DOHH2 (cell line): ENCODE measurements at regions not wholly inside any gene's neighbourhood (a gene's known extent, or its start where the extent isn't known, plus 50 kb on each side); places are given as distances from the start of the nearest gene placed in this dataset.

Source experiments
- H3F3A ChIP-seq: fragments of 200-600 bp; sonication (generic), shearing (Covaris generic); 2 replicates; pipeline ENCODE4 v1.6.0; 2016; ENCODE audit warnings: antibody characterized with exemption, mild to moderate bottlenecking; ENCODE audit not compliant: control insufficient read depth, insufficient read depth
- H3K27ac ChIP-seq: fragments of 200-600 bp; sonication (generic); 2 replicates; pipeline ENCODE4 v1.5.1; 2014; ENCODE audit warnings: low read depth, mild to moderate bottlenecking, low read length, moderate library complexity
- H3K27me3 ChIP-seq: fragments of 200-600 bp; sonication (generic); 2 replicates; pipeline ENCODE4 v1.6.1; 2014; ENCODE audit warnings: mild to moderate bottlenecking, low read length, mixed read lengths; ENCODE audit not compliant: control insufficient read depth
- H3K36me3 ChIP-seq: fragments of 200-600 bp; sonication (generic); 2 replicates; pipeline ENCODE4 v1.6.1; 2014; ENCODE audit warnings: mild to moderate bottlenecking, low read length, moderate library complexity, mixed read lengths; ENCODE audit not compliant: control insufficient read depth
- H3K4me1 ChIP-seq: fragments of 200-600 bp; sonication (generic); 2 replicates; pipeline ENCODE4 v1.6.1; 2014; ENCODE audit warnings: mild to moderate bottlenecking, low read length, mixed read lengths; ENCODE audit not compliant: control insufficient read depth
- H3K4me2 ChIP-seq: fragments of 200-600 bp; sonication (generic); 2 replicates; pipeline ENCODE4 v1.6.0; 2014; ENCODE audit warnings: mild to moderate bottlenecking, low read length, moderate library complexity
- H3K4me3 ChIP-seq: fragments of 200-600 bp; sonication (generic); 2 replicates; pipeline ENCODE4 v1.5.1; 2014; ENCODE audit warnings: mild to moderate bottlenecking, low read length, mixed read lengths
- H3K79me2 ChIP-seq: fragments of 200-600 bp; sonication (generic); 2 replicates; pipeline ENCODE4 v1.6.1; 2014; ENCODE audit warnings: mild to moderate bottlenecking, low read length, mixed read lengths; ENCODE audit not compliant: control insufficient read depth
- H3K9me2 ChIP-seq: fragments of 200-600 bp; sonication (generic); replicated peaks from 2 replicates; pipeline ENCODE4 v1.6.1; 2014; ENCODE audit warnings: mild to moderate bottlenecking, low read length, mixed read lengths; ENCODE audit not compliant: control insufficient read depth
- H3K9me3 ChIP-seq: fragments of 200-600 bp; sonication (generic); 2 replicates; pipeline ENCODE4 v1.6.1; 2014; ENCODE audit warnings: antibody characterized with exemption, low read length, mixed read lengths; ENCODE audit not compliant: control insufficient read depth, insufficient read depth
- H4K20me1 ChIP-seq: fragments of 200-600 bp; sonication (generic); 2 replicates; pipeline ENCODE4 v1.6.0; 2014; ENCODE audit warnings: low read depth, mild to moderate bottlenecking, antibody characterized with exemption, low read length, moderate library complexity; ENCODE audit not compliant: control insufficient read depth, insufficient read depth
- EZH2phosphoT487 ChIP-seq: fragments of 200-600 bp; sonication (generic); IDR thresholded peaks from 2 replicates; pipeline ENCODE4 v1.6.1; 2017; ENCODE audit warnings: borderline replicate concordance, mild to moderate bottlenecking, antibody characterized with exemption, low read length, moderate library complexity, mixed read lengths
- TF ChIP-seq, protein P1 (sequence below): fragments of 200-600 bp; sonication (generic); IDR thresholded peaks from one replicate; pipeline ENCODE4 v1.5.1; 2014; ENCODE audit warnings: antibody characterized with exemption, mild to moderate bottlenecking, low read depth, low read length; ENCODE audit not compliant: poor library complexity, severe bottlenecking

DNA sequence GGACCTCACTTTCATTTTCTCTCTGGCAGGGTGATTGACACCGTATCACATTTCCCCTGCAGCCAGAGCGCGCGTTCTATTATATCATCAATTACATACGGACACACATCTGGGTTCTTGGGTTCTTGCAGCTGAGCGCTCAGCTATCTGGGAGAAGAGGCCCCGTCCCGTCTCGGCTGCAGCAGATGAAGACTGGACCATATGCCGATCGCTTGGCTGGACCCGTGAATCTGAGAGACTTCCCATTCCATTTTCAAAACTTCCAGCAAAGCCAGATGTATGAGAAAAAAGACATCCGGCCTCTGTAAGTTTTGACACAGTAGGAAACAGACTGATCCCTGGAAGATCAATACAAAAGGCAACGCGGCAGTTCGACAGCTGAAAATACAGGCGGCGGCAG lies 99.8 kb downstream of the JCAD start:
- H3K9me3 ChIP-seq, result no peaks in the 10 kb centered on the region
- H3K4me1 ChIP-seq, result no peaks in the 10 kb centered on the region
- no peaks in the 10 kb centered on the region for H3K79me2 ChIP-seq
- H3K27ac ChIP-seq, result no peak overlapping the region
- H3K4me3 ChIP-seq, result no peak overlapping the region
- 0 out of 2 replicates have a peak, but pooled peaks cover 3% of the 10 kb centered on the region for H3K27me3 ChIP-seq
- no peak overlapping the region for H3K4me2 ChIP-seq
- no peaks in the 10 kb centered on the region for H3F3A ChIP-seq
- no peaks in the 10 kb centered on the region for H3K36me3 ChIP-seq
- no peaks in the 10 kb centered on the region for H4K20me1 ChIP-seq
- H3K9me2 ChIP-seq, result no peaks in the 10 kb centered on the region
- no peak for TF ChIP-seq EZH2phosphoT487
- TF ChIP-seq, protein P1, sequence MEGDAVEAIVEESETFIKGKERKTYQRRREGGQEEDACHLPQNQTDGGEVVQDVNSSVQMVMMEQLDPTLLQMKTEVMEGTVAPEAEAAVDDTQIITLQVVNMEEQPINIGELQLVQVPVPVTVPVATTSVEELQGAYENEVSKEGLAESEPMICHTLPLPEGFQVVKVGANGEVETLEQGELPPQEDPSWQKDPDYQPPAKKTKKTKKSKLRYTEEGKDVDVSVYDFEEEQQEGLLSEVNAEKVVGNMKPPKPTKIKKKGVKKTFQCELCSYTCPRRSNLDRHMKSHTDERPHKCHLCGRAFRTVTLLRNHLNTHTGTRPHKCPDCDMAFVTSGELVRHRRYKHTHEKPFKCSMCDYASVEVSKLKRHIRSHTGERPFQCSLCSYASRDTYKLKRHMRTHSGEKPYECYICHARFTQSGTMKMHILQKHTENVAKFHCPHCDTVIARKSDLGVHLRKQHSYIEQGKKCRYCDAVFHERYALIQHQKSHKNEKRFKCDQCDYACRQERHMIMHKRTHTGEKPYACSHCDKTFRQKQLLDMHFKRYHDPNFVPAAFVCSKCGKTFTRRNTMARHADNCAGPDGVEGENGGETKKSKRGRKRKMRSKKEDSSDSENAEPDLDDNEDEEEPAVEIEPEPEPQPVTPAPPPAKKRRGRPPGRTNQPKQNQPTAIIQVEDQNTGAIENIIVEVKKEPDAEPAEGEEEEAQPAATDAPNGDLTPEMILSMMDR, result no peak

DNA sequence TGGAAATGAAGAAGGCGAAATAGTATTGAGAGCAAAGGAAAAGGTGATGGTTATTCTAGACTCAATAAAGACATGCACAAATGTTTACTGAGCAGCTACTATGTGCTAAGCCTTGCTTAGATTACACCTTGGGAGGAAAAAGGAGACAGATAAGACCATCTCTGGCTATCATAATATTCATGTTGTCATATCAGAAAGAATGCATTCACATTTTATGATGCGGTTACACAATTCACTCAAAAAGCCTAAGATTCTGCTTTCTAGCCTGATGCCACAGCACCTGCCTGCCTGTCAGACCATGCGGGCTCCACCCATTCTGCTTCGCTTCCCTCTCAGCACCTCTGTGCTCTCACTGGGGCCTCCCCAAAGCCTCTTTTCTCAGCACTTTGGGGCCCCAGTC lies 100.9 kb downstream of the JCAD start:
- H3K4me3 ChIP-seq, result no peak overlapping the region
- no peaks in the 10 kb centered on the region for H3K9me2 ChIP-seq
- TF ChIP-seq, protein P1, result no peak
- TF ChIP-seq EZH2phosphoT487, result no peak
- no peaks in the 10 kb centered on the region for H3K79me2 ChIP-seq
- 0 out of 2 replicates have a peak, but pooled peaks cover 3% of the 10 kb centered on the region for H3K27me3 ChIP-seq
- H3K9me3 ChIP-seq, result no peaks in the 10 kb centered on the region
- no peaks in the 10 kb centered on the region for H3K36me3 ChIP-seq
- no peak overlapping the region for H3K4me2 ChIP-seq
- H3K4me1 ChIP-seq, result no peaks in the 10 kb centered on the region
- no peaks in the 10 kb centered on the region for H3F3A ChIP-seq
- H4K20me1 ChIP-seq, result no peaks in the 10 kb centered on the region
- H3K27ac ChIP-seq, result no peak overlapping the region

DNA sequence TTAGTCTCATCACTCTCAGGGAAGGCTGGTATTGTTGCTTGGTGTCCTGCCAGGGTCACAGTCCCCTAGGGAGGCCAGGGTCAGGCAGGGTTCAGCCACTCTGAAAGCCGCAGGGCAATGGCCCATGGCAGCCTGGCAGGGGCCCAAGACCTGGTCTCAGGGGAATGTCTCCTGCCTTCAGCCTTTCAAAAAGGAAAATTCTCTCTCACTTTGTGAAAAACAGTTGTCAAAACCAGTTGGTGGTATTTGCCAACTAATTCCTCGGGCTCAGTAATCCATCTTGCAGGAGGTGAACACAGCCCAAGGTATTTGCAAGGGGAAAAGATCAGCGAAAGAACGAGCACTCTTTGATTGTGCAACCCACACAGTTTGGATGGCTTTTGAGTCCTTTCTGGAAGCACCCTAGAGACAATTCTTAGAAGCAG lies 101.5 kb downstream of the JCAD start:
- Histone ChIP-seq H3K36me3 (no peaks in the 10 kb centered on the region), H3K4me1 (no peaks in the 10 kb centered on the region), H3K9me2 (no peaks in the 10 kb centered on the region), H3K9me3 (no peaks in the 10 kb centered on the region), H3K27ac (no peak overlapping the region), H3K79me2 (no peaks in the 10 kb centered on the region), H4K20me1 (no peaks in the 10 kb centered on the region), H3K4me3 (no peak overlapping the region), H3F3A (no peaks in the 10 kb centered on the region), H3K4me2 (no peak overlapping the region), H3K27me3 (0 out of 2 replicates have a peak, but pooled peaks cover 3% of the 10 kb centered on the region)
- no peak for TF ChIP-seq EZH2phosphoT487
- TF ChIP-seq, protein P1, result no peak

DNA sequence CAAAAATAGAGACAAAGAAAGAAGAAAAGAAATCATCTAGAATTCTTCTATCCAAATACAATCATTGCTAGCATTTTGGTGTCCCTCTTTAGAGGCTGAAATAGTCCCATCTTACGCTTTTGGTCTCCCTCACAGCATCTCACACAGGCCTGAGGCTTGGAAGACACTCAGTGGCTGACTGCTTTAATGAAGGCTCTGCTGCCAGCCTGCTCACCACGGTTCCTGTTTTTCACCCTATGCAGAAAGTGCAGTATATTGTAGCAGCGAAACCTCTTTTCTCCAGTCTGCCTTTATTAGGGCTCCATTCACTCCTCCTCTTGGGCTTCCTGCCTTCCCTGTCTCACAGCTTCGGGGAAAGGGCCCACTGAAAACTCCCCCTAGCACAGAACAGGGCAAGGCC lies 102.2 kb downstream of the JCAD start:
- TF ChIP-seq, protein P1, result no peak
- TF ChIP-seq EZH2phosphoT487, result no peak
- Histone ChIP-seq H3F3A (no peaks in the 10 kb centered on the region), H3K36me3 (no peaks in the 10 kb centered on the region), H3K9me2 (no peaks in the 10 kb centered on the region), H3K4me1 (no peaks in the 10 kb centered on the region), H3K4me3 (no peak overlapping the region), H3K4me2 (no peak overlapping the region), H3K27ac (no peak overlapping the region), H4K20me1 (no peaks in the 10 kb centered on the region), H3K9me3 (no peaks in the 10 kb centered on the region), H3K27me3 (no peaks in the 10 kb centered on the region), H3K79me2 (no peaks in the 10 kb centered on the region)
